ENCODE measurements at regions not wholly inside any gene's neighbourhood (a gene's known extent, or its start where the extent isn't known, plus 50 kb on each side); places are given as distances from the start of the nearest gene placed in this dataset.
"Not testable (repeated sequence)": the region's sequence is repeated elsewhere in the genome, so short reads cannot be mapped to it uniquely, and the experiment has no call there.

GRCh38 chr3:110697961-110698360 lies 373.7 kb upstream of the NECTIN3 start:
- H3K27me3 ChIP-seq (ENCODE audit: control insufficient read depth, insufficient read depth, low read length), result no peaks in the 10 kb centered on the region
- DNase-seq (ENCODE audit: low read depth), result peak; percentile 10
- no peak overlapping the region for H3K4me3 ChIP-seq (ENCODE audit: low read depth, low read length)
- no peak for TF ChIP-seq CTCF (IDR thresholded peaks at IDR 0.05; ENCODE audit: insufficient read depth, low read length, severe bottlenecking)
- no peaks in the 10 kb centered on the region for H3K36me3 ChIP-seq (ENCODE audit: control insufficient read depth, insufficient read depth, low read length)
- FAIRE-seq, result no peak

- H3K27me3 ChIP-seq (ENCODE audit: control insufficient read depth, insufficient read depth, low read length); H3K4me3 ChIP-seq (ENCODE audit: low read depth, low read length); H3K36me3 ChIP-seq (ENCODE audit: control insufficient read depth, insufficient read depth, low read length); FAIRE-seq; DNase-seq (ENCODE audit: low read depth): not testable (repeated sequence)
These were observed 367.3 kb upstream of the NECTIN3 start for GRCh38 chr3:110704332-110704731.

- no peak for DNase-seq (ENCODE audit: low read depth)
- no peak for TF ChIP-seq CTCF (IDR thresholded peaks at IDR 0.05; ENCODE audit: insufficient read depth, low read length, severe bottlenecking)
- no peak for FAIRE-seq
- Histone ChIP-seq H3K4me3 (ENCODE audit: low read depth, low read length) (no peak overlapping the region), H3K27me3 (ENCODE audit: control insufficient read depth, insufficient read depth, low read length) (no peaks in the 10 kb centered on the region), H3K36me3 (ENCODE audit: control insufficient read depth, insufficient read depth, low read length) (no peaks in the 10 kb centered on the region)
These were observed 363.5 kb upstream of the NECTIN3 start for GRCh38 chr3:110708156-110708555.

GRCh38 chr3:110710156-110710555 lies 361.5 kb upstream of the NECTIN3 start:
- Histone ChIP-seq H3K4me3 (ENCODE audit: low read depth, low read length) (no peak overlapping the region), H3K27me3 (ENCODE audit: control insufficient read depth, insufficient read depth, low read length) (no peaks in the 10 kb centered on the region), H3K36me3 (ENCODE audit: control insufficient read depth, insufficient read depth, low read length) (no peaks in the 10 kb centered on the region)
- no peak for DNase-seq (ENCODE audit: low read depth)
- FAIRE-seq, result no peak
- no peak for TF ChIP-seq CTCF (IDR thresholded peaks at IDR 0.05; ENCODE audit: insufficient read depth, low read length, severe bottlenecking)

- no peaks in the 10 kb centered on the region for H3K36me3 ChIP-seq (ENCODE audit: control insufficient read depth, insufficient read depth, low read length)
- no peak for DNase-seq (ENCODE audit: low read depth)
- no peak for TF ChIP-seq CTCF (IDR thresholded peaks at IDR 0.05; ENCODE audit: insufficient read depth, low read length, severe bottlenecking)
- no peaks in the 10 kb centered on the region for H3K27me3 ChIP-seq (ENCODE audit: control insufficient read depth, insufficient read depth, low read length)
- H3K4me3 ChIP-seq (ENCODE audit: low read depth, low read length), result no peak overlapping the region
- FAIRE-seq, result no peak
These were observed 361.0 kb upstream of the NECTIN3 start for GRCh38 chr3:110710603-110711002.

- DNase-seq (ENCODE audit: low read depth), result no peak
- no peak for FAIRE-seq
- Histone ChIP-seq H3K27me3 (ENCODE audit: control insufficient read depth, insufficient read depth, low read length) (no peaks in the 10 kb centered on the region), H3K36me3 (ENCODE audit: control insufficient read depth, insufficient read depth, low read length) (no peaks in the 10 kb centered on the region), H3K4me3 (ENCODE audit: low read depth, low read length) (no peak overlapping the region)
- TF ChIP-seq CTCF (IDR thresholded peaks at IDR 0.05; ENCODE audit: insufficient read depth, low read length, severe bottlenecking), result no peak
These were observed 360.3 kb upstream of the NECTIN3 start for GRCh38 chr3:110711130-110711832.

All from bronchial epithelial cell (primary cell).